ENCODE measurements at regions not wholly inside any gene's neighbourhood (a gene's known extent, or its start where the extent isn't known, plus 50 kb on each side); places are given as distances from the start of the nearest gene placed in this dataset.

- TF ChIP-seq CTCF (IDR thresholded peaks at IDR 0.05; ENCODE audit: borderline replicate concordance, extremely low read depth, low read length, poor library complexity, severe bottlenecking) (no peak), EZH2 (IDR thresholded peaks at IDR 0.05; ENCODE audit: borderline replicate concordance, low read depth, low read length, severe bottlenecking) (no peak)
- Histone ChIP-seq H3K4me1 (ENCODE audit: insufficient read depth, low read length) (no peaks in the 10 kb centered on the region), H3K27me3 (ENCODE audit: insufficient read depth, low read length, poor library complexity) (peaks cover 16% of the 10 kb centered on the region), H3K36me3 (ENCODE audit: insufficient read depth, low read length) (no peaks in the 10 kb centered on the region), H3K4me3 (ENCODE audit: low read depth in 1 of 2, low read length in 2 of 2) (no peak overlapping the region), H3K79me2 (ENCODE audit: insufficient read depth, low read length) (no peaks in the 10 kb centered on the region), H2AFZ (ENCODE audit: low read depth, low read length) (no peak overlapping the region), H3K4me2 (ENCODE audit: insufficient read depth, low read length) (no peak overlapping the region), H3K9me3 (ENCODE audit: insufficient read depth, low read length, severe bottlenecking) (no peaks in the 10 kb centered on the region), H3K9ac (ENCODE audit: low read depth, low read length) (no peak overlapping the region), H3K27ac (ENCODE audit: low read length) (no peak overlapping the region), H4K20me1 (ENCODE audit: insufficient read depth, low read length) (no peaks in the 10 kb centered on the region)
- DNase-seq, result no peak
- no peak for ATAC-seq (ENCODE audit: insufficient read depth, low read depth)
Measured at GRCh38 chr13:44814161-44814560, 175.1 kb downstream of the NUFIP1 start.

- no peak for TF ChIP-seq CTCF (IDR thresholded peaks at IDR 0.05; ENCODE audit: borderline replicate concordance, extremely low read depth, low read length, poor library complexity, severe bottlenecking)
- TF ChIP-seq EZH2 (IDR thresholded peaks at IDR 0.05; ENCODE audit: borderline replicate concordance, low read depth, low read length, severe bottlenecking), result no peak
- no peaks in the 10 kb centered on the region for H3K36me3 ChIP-seq (ENCODE audit: insufficient read depth, low read length)
- no peaks in the 10 kb centered on the region for H3K79me2 ChIP-seq (ENCODE audit: insufficient read depth, low read length)
- ATAC-seq (ENCODE audit: insufficient read depth, low read depth), result no peak
- no peak overlapping the region for H3K4me2 ChIP-seq (ENCODE audit: insufficient read depth, low read length)
- no peak for DNase-seq
- no peaks in the 10 kb centered on the region for H3K9me3 ChIP-seq (ENCODE audit: insufficient read depth, low read length, severe bottlenecking)
- no peak overlapping the region for H3K27ac ChIP-seq (ENCODE audit: low read length)
- H4K20me1 ChIP-seq (ENCODE audit: insufficient read depth, low read length), result no peaks in the 10 kb centered on the region
- H3K9ac ChIP-seq (ENCODE audit: low read depth, low read length), result no peak overlapping the region
- H3K27me3 ChIP-seq (ENCODE audit: insufficient read depth, low read length, poor library complexity), result peaks cover 16% of the 10 kb centered on the region
- no peak overlapping the region for H2AFZ ChIP-seq (ENCODE audit: low read depth, low read length)
- H3K4me1 ChIP-seq (ENCODE audit: insufficient read depth, low read length), result no peaks in the 10 kb centered on the region
- H3K4me3 ChIP-seq (ENCODE audit: low read depth in 1 of 2, low read length in 2 of 2), result no peak overlapping the region
Measured at GRCh38 chr13:44812818-44813217, 176.5 kb downstream of the NUFIP1 start.

GRCh38 chr13:44810061-44810840 lies 179.0 kb downstream of the NUFIP1 start:
- Histone ChIP-seq H3K79me2 (ENCODE audit: insufficient read depth, low read length) (no peaks in the 10 kb centered on the region), H3K4me3 (ENCODE audit: low read depth in 1 of 2, low read length in 2 of 2) (no peak overlapping the region), H3K9me3 (ENCODE audit: insufficient read depth, low read length, severe bottlenecking) (no peaks in the 10 kb centered on the region), H4K20me1 (ENCODE audit: insufficient read depth, low read length) (no peaks in the 10 kb centered on the region), H3K36me3 (ENCODE audit: insufficient read depth, low read length) (no peaks in the 10 kb centered on the region), H2AFZ (ENCODE audit: low read depth, low read length) (no peak overlapping the region), H3K27me3 (ENCODE audit: insufficient read depth, low read length, poor library complexity) (peaks cover 16% of the 10 kb centered on the region), H3K9ac (ENCODE audit: low read depth, low read length) (no peak overlapping the region), H3K27ac (ENCODE audit: low read length) (no peak overlapping the region), H3K4me2 (ENCODE audit: insufficient read depth, low read length) (no peak overlapping the region), H3K4me1 (ENCODE audit: insufficient read depth, low read length) (no peaks in the 10 kb centered on the region)
- TF ChIP-seq CTCF (IDR thresholded peaks at IDR 0.05; ENCODE audit: borderline replicate concordance, extremely low read depth, low read length, poor library complexity, severe bottlenecking) (no peak), EZH2 (IDR thresholded peaks at IDR 0.05; ENCODE audit: borderline replicate concordance, low read depth, low read length, severe bottlenecking) (no peak)
- ATAC-seq (ENCODE audit: insufficient read depth, low read depth), result no peak
- peak; percentile 5 for DNase-seq
